ENCODE measurements at regions not wholly inside any gene's neighbourhood (a gene's known extent, or its start where the extent isn't known, plus 50 kb on each side); places are given as distances from the start of the nearest gene placed in this dataset.

- H3K27ac ChIP-seq: no peak overlapping the region
- H4K20me1 ChIP-seq (ENCODE audit: insufficient read depth): no peaks in the 10 kb centered on the region
- TF ChIP-seq EZH2 (IDR thresholded peaks at IDR 0.05; ENCODE audit: low read depth): no peak
- no peak for TF ChIP-seq CTCF (conservative IDR thresholded peaks at IDR 0.05)
- peaks cover 36% of the 10 kb centered on the region for H3K4me1 ChIP-seq (replicated peaks; ENCODE audit: insufficient read depth)
- no peak overlapping the region for H2AFZ ChIP-seq
- H3K9me3 ChIP-seq (ENCODE audit: insufficient read depth, low read depth): peaks cover 20% of the 10 kb centered on the region
- no peak overlapping the region for H3K4me3 ChIP-seq
- no peaks in the 10 kb centered on the region for H3K27me3 ChIP-seq (ENCODE audit: insufficient read depth, low read depth)
- no TSS peak for BruUV-seq (replicated peaks)
- peaks cover 4% of the 10 kb centered on the region; the same call in 1 of the 2 replicates for H3K36me3 ChIP-seq (ENCODE audit: low read depth)
- intact Hi-C loops (cut with micrococcal nuclease; ENCODE audit: unreplicated experiment): no loop called here
- CTCF ChIA-PET: no interaction called here
- POLR2A ChIA-PET (ENCODE audit: unreplicated experiment): no interaction called here
- no peaks in the 10 kb centered on the region for H3K9me2 ChIP-seq (ENCODE audit: insufficient read depth)
- peaks cover 18% of the 10 kb centered on the region for H3F3A ChIP-seq (ENCODE audit: insufficient read depth, low read depth)
- DNase-seq: no peak
- H3K4me2 ChIP-seq: no peak overlapping the region
- H3K79me2 ChIP-seq (ENCODE audit: low read depth): no peaks in the 10 kb centered on the region
These were observed 225.5 kb upstream of the ANKRD50 start for GRCh38 chr4:124937993-124938392.

GRCh38 chr4:124936427-124936826 is 223.9 kb upstream of the ANKRD50 start:
- Histone ChIP-seq H3K4me1 (replicated peaks; ENCODE audit: insufficient read depth) (peaks cover 26% of the 10 kb centered on the region), H3K9me3 (ENCODE audit: insufficient read depth, low read depth) (peaks cover 9% of the 10 kb centered on the region; the same call in 1 of the 2 replicates), H3K9me2 (ENCODE audit: insufficient read depth) (no peaks in the 10 kb centered on the region), H3K27ac (no peak overlapping the region), H3K4me3 (no peak overlapping the region), H3K79me2 (ENCODE audit: low read depth) (no peaks in the 10 kb centered on the region), H3K36me3 (ENCODE audit: low read depth) (peaks cover 4% of the 10 kb centered on the region; the same call in 1 of the 2 replicates), H3K27me3 (ENCODE audit: insufficient read depth, low read depth) (no peaks in the 10 kb centered on the region), H2AFZ (no peak overlapping the region), H3F3A (ENCODE audit: insufficient read depth, low read depth) (peaks cover 18% of the 10 kb centered on the region), H3K4me2 (no peak overlapping the region), H4K20me1 (ENCODE audit: insufficient read depth) (no peaks in the 10 kb centered on the region)
- no TSS peak for BruUV-seq (replicated peaks)
- no peak for TF ChIP-seq CTCF (conservative IDR thresholded peaks at IDR 0.05)
- no peak for TF ChIP-seq EZH2 (IDR thresholded peaks at IDR 0.05; ENCODE audit: low read depth)
- POLR2A ChIA-PET (ENCODE audit: unreplicated experiment): no interaction called here
- DNase-seq: no peak
- intact Hi-C loops (cut with micrococcal nuclease; ENCODE audit: unreplicated experiment): no loop called here
- CTCF ChIA-PET: no interaction called here

- Histone ChIP-seq H3K4me1 (replicated peaks; ENCODE audit: insufficient read depth) (peaks cover 18% of the 10 kb centered on the region), H3K9me2 (ENCODE audit: insufficient read depth) (no peaks in the 10 kb centered on the region), H3K9me3 (ENCODE audit: insufficient read depth, low read depth) (peaks cover 4% of the 10 kb centered on the region; the same call in 1 of the 2 replicates), H3K27ac (no peak overlapping the region), H4K20me1 (ENCODE audit: insufficient read depth) (no peaks in the 10 kb centered on the region), H3K27me3 (ENCODE audit: insufficient read depth, low read depth) (no peaks in the 10 kb centered on the region), H3K4me2 (no peak overlapping the region), H3K4me3 (no peak overlapping the region), H3K36me3 (ENCODE audit: low read depth) (no peaks in the 10 kb centered on the region), H2AFZ (no peak overlapping the region), H3F3A (ENCODE audit: insufficient read depth, low read depth) (peaks cover 4% of the 10 kb centered on the region; the same call in 1 of the 2 replicates), H3K79me2 (ENCODE audit: low read depth) (no peaks in the 10 kb centered on the region)
- TF ChIP-seq CTCF (conservative IDR thresholded peaks at IDR 0.05) (no peak), EZH2 (IDR thresholded peaks at IDR 0.05; ENCODE audit: low read depth) (no peak)
- no TSS peak for BruUV-seq (replicated peaks)
- no peak for DNase-seq
- CTCF ChIA-PET: no interaction called here
- intact Hi-C loops (cut with micrococcal nuclease; ENCODE audit: unreplicated experiment): no loop called here
- POLR2A ChIA-PET (ENCODE audit: unreplicated experiment): no interaction called here
These were observed 222.4 kb upstream of the ANKRD50 start for GRCh38 chr4:124934916-124935315.
